BLaER1 treated with 17β-estradiol and CSF1 and Interleukin-3, amounts not matched to agents 10 nM and 100 nM (cell line): ENCODE measurements at regions not wholly inside any gene's neighbourhood (a gene's known extent, or its start where the extent isn't known, plus 50 kb on each side); places are given as distances from the start of the nearest gene placed in this dataset.

Experiments
- H3K27ac ChIP-seq, 11 experiments: shearing (Covaris generic); formaldehyde crosslinking; 2 replicates each; pipeline ENCODE4 v1.8.1; 2022
- H3K27me3 ChIP-seq, 11 experiments: shearing (Covaris generic); formaldehyde crosslinking; 2 replicates each; pipeline ENCODE4 v1.8.1; 2022
- H3K36me3 ChIP-seq, 11 experiments: shearing (Covaris generic); formaldehyde crosslinking; 2 replicates each; pipeline ENCODE4 v1.8.1; 2022
- H3K4me1 ChIP-seq, 10 experiments: shearing (Covaris generic); formaldehyde crosslinking; 2 replicates each; pipeline ENCODE4 v1.8.1; 2022
- H3K4me2 ChIP-seq, 11 experiments: shearing (Covaris generic); formaldehyde crosslinking; 2 replicates each; pipeline ENCODE4 v1.8.1; 2022
- H3K4me3 ChIP-seq, 10 experiments: shearing (Covaris generic); formaldehyde crosslinking; 2 replicates each; pipeline ENCODE4 v1.8.1; 2022
- H3K9ac ChIP-seq, 11 experiments: shearing (Covaris generic); formaldehyde crosslinking; 2 replicates each; pipeline ENCODE4 v1.8.1; 2022
- H3K9me3 ChIP-seq, 11 experiments: shearing (Covaris generic); formaldehyde crosslinking; replicated peaks in 1 of 11; 2 replicates each; pipeline ENCODE4 v1.8.1; 2022
- H4K20me1 ChIP-seq, 11 experiments: shearing (Covaris generic); formaldehyde crosslinking; 2 replicates each; pipeline ENCODE4 v1.8.1; 2022
- Cebpa-rat ChIP-seq, 11 experiments: shearing (Covaris generic); IDR thresholded peaks; 2 replicates each; pipeline ENCODE4 v1.8.1; 2022

GRCh38 chr1:232452117-232452516 lies 177.8 kb downstream of the SIPA1L2 start:
- Histone ChIP-seq H3K4me1 (peaks cover 0 to 23% (median 8%) of the 10 kb centered on the region in 10 experiments; a peak in 14 of 20 replicates), H3K27me3 (no peaks in the 10 kb centered on the region), H3K9ac (no peak overlapping the region), H3K36me3 (peaks cover 0 to 50% (median 0%) of the 10 kb centered on the region in 11 experiments; a peak in 7 of 22 replicates), H3K4me3 (no peak overlapping the region), H3K27ac (no peak overlapping the region), H4K20me1 (peaks cover 0 to 11% (median 0%) of the 10 kb centered on the region in 11 experiments; a peak in 4 of 22 replicates), H3K9me3 (0 out of 22 replicates have a peak, but pooled peaks cover 0 to 4% (median 0%) of the 10 kb centered on the region in 11 experiments), H3K4me2 (peak overlapping the region in 9 of 11 experiments; percentile 7 to 51 (median 35); a peak in 13 of 22 replicates)
- TF ChIP-seq Cebpa-rat (IDR thresholded peaks at IDR 0.05) = no peak

DNA sequence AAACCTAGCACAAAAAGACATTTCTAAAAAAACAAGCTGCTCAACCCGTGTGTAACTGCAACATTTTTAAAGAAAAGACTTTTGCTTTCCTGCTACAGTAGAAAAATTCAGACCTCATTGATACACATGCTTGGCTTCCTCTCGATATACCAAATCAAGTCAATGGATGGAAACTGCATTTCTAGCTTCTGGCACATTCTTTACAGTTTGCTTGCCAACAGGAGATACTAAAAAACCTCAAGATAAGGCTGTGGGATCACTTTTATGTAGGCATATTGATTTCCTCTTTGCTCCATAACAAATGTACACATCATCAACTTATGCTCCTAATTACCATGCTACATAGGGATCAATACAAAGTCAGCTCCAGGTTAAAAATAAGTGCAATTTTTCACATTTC lies 178.4 kb downstream of the SIPA1L2 start:
- Histone ChIP-seq H3K27ac (no peak overlapping the region), H3K9me3 (0 out of 22 replicates have a peak, but pooled peaks cover 0 to 4% (median 0%) of the 10 kb centered on the region in 11 experiments), H3K4me1 (peaks cover 0 to 23% (median 8%) of the 10 kb centered on the region in 10 experiments; a peak in 14 of 20 replicates), H3K36me3 (peaks cover 0 to 54% (median 0%) of the 10 kb centered on the region in 11 experiments; a peak in 7 of 22 replicates), H3K4me2 (0 out of 22 replicates have a peak overlapping the region, but pooled peaks of 1 of the 11 experiments have one; percentile 51), H4K20me1 (peaks cover 0 to 10% (median 0%) of the 10 kb centered on the region in 11 experiments; a peak in 4 of 22 replicates), H3K27me3 (no peaks in the 10 kb centered on the region), H3K9ac (no peak overlapping the region), H3K4me3 (no peak overlapping the region)
- no peak for TF ChIP-seq Cebpa-rat (IDR thresholded peaks at IDR 0.05)

DNA sequence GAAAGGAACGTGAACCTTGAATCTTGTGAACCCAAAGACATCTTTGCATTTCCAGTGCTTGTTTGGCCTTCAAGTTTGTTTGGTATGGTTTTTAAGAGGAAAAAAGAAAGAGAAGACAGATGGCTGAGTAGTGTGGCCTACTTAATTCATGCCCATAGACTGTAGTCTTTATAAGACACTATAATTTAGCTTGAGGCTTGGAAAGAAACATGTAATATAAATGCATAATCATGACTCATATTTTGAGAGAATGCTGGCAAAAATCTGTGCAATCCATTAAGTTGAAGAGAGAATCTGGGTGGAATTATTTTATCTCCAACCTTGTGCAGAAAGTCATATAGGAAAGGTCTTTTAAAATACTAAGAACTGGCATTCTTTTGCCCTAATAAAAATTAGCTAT lies 179.3 kb downstream of the SIPA1L2 start:
- no peak overlapping the region for H3K27ac ChIP-seq
- no peak overlapping the region for H3K9ac ChIP-seq
- H3K4me2 ChIP-seq = no peak overlapping the region

DNA sequence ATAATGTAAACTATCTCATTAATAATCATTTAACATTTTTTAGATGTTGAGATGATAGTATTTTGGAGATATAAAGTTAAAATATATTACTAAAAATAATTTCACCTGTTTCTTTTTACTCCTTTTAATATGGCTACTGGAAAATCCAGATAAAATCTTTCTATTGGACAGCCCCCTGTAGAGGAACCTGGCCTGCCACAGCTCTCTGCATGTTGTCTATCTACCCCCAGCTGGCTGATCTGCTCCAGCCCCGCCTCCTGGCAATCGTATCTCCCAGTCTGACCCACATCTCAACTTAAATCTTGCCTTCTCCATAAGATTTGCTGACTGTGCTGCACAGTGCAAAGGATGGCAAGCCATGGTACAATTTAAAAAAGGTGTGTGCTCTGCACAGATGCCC lies 182.8 kb downstream of the SIPA1L2 start:
- H4K20me1 ChIP-seq = peaks cover 0 to 8% (median 0%) of the 10 kb centered on the region in 11 experiments; a peak in 4 of 22 replicates
- no peak for TF ChIP-seq Cebpa-rat (IDR thresholded peaks at IDR 0.05)
- H3K36me3 ChIP-seq = peaks cover 0 to 71% (median 13%) of the 10 kb centered on the region in 11 experiments; a peak in 12 of 22 replicates

More for the DNA sequence above, 179.3 kb downstream of the SIPA1L2 start:
- H3K27me3 ChIP-seq = no peaks in the 10 kb centered on the region
- H3K36me3 ChIP-seq = peaks cover 0 to 57% (median 2%) of the 10 kb centered on the region in 11 experiments; a peak in 10 of 22 replicates
- TF ChIP-seq Cebpa-rat (IDR thresholded peaks at IDR 0.05) = no peak
- H3K9me3 ChIP-seq = 0 out of 22 replicates have a peak, but pooled peaks cover 0 to under 1% (median 0%) of the 10 kb centered on the region in 11 experiments
- H3K4me3 ChIP-seq = no peak overlapping the region
- peaks cover 0 to 8% (median 0%) of the 10 kb centered on the region in 11 experiments; a peak in 4 of 22 replicates for H4K20me1 ChIP-seq
- peaks cover 0 to 23% (median 8%) of the 10 kb centered on the region in 10 experiments; a peak in 14 of 20 replicates for H3K4me1 ChIP-seq

GRCh38 chr1:232445361-232446106 lies 184.4 kb downstream of the SIPA1L2 start:
- H3K4me2 ChIP-seq = no peak overlapping the region
- no peak overlapping the region for H3K9ac ChIP-seq
- peaks cover 0 to 8% (median 0%) of the 10 kb centered on the region in 10 experiments; a peak in 2 of 20 replicates for H3K4me1 ChIP-seq
- H3K27me3 ChIP-seq = no peaks in the 10 kb centered on the region
- no peak overlapping the region for H3K4me3 ChIP-seq
- H3K27ac ChIP-seq = no peak overlapping the region
- H4K20me1 ChIP-seq = peaks cover 0 to 8% (median 0%) of the 10 kb centered on the region in 11 experiments; a peak in 5 of 22 replicates
- TF ChIP-seq Cebpa-rat (IDR thresholded peaks at IDR 0.05) = no peak
- H3K9me3 ChIP-seq = no peaks in the 10 kb centered on the region; a peak in 1 of 22 replicates
- H3K36me3 ChIP-seq = peaks cover 0 to 77% (median 28%) of the 10 kb centered on the region in 11 experiments; a peak in 18 of 22 replicates

More for the DNA sequence above, 182.8 kb downstream of the SIPA1L2 start:
- Histone ChIP-seq H3K9ac (no peak overlapping the region), H3K4me3 (no peak overlapping the region), H3K4me2 (no peak overlapping the region), H3K27me3 (no peaks in the 10 kb centered on the region), H3K4me1 (peaks cover 2 to 13% (median 4%) of the 10 kb centered on the region in 10 experiments; a peak in 14 of 20 replicates), H3K27ac (no peak overlapping the region), H3K9me3 (no peaks in the 10 kb centered on the region)

DNA sequence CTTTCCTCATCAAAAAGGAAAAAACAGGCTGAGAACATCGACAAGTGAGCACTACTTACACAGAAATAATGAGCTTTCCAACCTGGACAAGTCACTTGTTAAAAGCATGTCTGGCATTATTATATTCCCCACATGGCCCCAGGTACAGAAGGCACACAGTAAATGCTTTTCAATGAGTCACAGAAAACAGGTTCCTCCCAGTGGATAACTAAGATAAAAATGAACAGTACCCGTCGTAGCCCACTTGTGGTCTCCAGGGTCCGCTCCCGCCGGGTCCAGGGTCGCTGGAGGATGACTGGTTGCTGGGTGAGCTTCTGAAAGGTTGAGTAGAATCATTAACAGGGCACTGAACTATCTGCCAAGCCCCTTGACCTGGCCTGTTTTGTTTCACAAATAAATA lies 186.6 kb downstream of the SIPA1L2 start:
- no peak overlapping the region for H3K9ac ChIP-seq

GRCh38 chr1:232441036-232441411 lies 188.9 kb downstream of the SIPA1L2 start:
- Histone ChIP-seq H3K9me3 (no peaks in the 10 kb centered on the region; a peak in 1 of 22 replicates), H3K27ac (no peak overlapping the region), H3K9ac (no peak overlapping the region), H3K4me2 (no peak overlapping the region), H4K20me1 (no peaks in the 10 kb centered on the region; a peak in 2 of 22 replicates), H3K36me3 (peaks cover 0 to 99% (median 63%) of the 10 kb centered on the region in 11 experiments; a peak in 19 of 22 replicates), H3K4me3 (no peak overlapping the region), H3K4me1 (peaks cover 0 to 8% (median 0%) of the 10 kb centered on the region in 10 experiments; a peak in 2 of 20 replicates), H3K27me3 (no peaks in the 10 kb centered on the region)
- no peak for TF ChIP-seq Cebpa-rat (IDR thresholded peaks at IDR 0.05)

More for the DNA sequence above, 186.6 kb downstream of the SIPA1L2 start:
- peaks cover 0 to 5% (median 0%) of the 10 kb centered on the region in 11 experiments; a peak in 5 of 22 replicates for H4K20me1 ChIP-seq
- H3K4me2 ChIP-seq = 0 out of 22 replicates have a peak overlapping the region, but pooled peaks of 1 of the 11 experiments have one; percentile 20
- no peaks in the 10 kb centered on the region; a peak in 1 of 22 replicates for H3K9me3 ChIP-seq
- TF ChIP-seq Cebpa-rat (IDR thresholded peaks at IDR 0.05) = no peak
- H3K4me3 ChIP-seq = no peak overlapping the region
- H3K36me3 ChIP-seq = peaks cover 0 to 87% (median 48%) of the 10 kb centered on the region in 11 experiments; a peak in 19 of 22 replicates
- peaks cover 0 to 8% (median 0%) of the 10 kb centered on the region in 10 experiments; a peak in 2 of 20 replicates for H3K4me1 ChIP-seq
- no peaks in the 10 kb centered on the region for H3K27me3 ChIP-seq
- H3K27ac ChIP-seq = no peak overlapping the region

DNA sequence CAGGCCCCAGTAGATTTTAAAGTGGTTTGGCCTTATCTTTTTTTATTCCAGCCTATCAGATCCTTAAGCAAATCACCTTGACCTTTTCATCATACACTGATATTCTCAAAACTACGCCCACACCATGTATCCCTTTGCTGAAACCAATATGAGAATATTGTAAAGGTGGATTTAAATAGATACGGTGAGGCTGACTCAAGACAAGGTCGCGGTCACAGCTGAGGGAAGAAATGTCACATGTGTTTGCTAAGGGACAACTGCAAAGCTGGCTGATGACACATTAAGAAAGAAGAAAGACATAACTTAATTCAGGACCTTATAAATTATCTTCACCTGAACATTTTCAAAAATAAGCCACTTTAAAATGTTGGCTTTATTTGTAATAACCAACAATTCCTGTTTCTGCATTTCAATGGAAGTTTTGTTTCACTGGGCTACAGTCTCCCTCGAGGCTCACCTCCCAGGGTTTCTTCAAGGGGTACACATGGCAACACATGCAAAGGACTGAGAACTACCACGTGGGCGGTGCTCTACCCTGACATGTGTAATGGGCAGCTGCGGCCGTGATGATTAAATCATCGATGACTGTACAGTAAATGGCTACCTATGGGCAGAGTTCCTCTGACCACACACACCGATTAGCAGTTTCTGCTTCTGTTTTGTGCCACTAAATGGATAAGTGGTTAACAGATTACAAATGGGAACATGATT lies 189.5 kb downstream of the SIPA1L2 start:
- Histone ChIP-seq H3K9me3 (no peaks in the 10 kb centered on the region; a peak in 1 of 22 replicates), H4K20me1 (no peaks in the 10 kb centered on the region; a peak in 2 of 22 replicates), H3K9ac (no peak overlapping the region), H3K4me2 (no peak overlapping the region), H3K4me3 (no peak overlapping the region), H3K4me1 (peaks cover 0 to 8% (median 0%) of the 10 kb centered on the region in 10 experiments; a peak in 2 of 20 replicates), H3K27ac (no peak overlapping the region), H3K36me3 (peaks cover 0 to 99% (median 68%) of the 10 kb centered on the region in 11 experiments; a peak in 19 of 22 replicates), H3K27me3 (no peaks in the 10 kb centered on the region)
- TF ChIP-seq Cebpa-rat (IDR thresholded peaks at IDR 0.05) = no peak
